ENCODE measurements at regions not wholly inside any gene's neighbourhood (a gene's known extent, or its start where the extent isn't known, plus 50 kb on each side); places are given as distances from the start of the nearest gene placed in this dataset.

GRCh38 chr13:22979952-22980351 is 200.8 kb upstream of the SGCG start:
- 50% methylated on average over 1 of the region's 3 CpGs; no CpG with 5 or more reads in 1 of the 2 donors for WGBS, 2 donors (ENCODE audit: low coverage in 1 of 2)
- H3K4me1 ChIP-seq = no peaks in the 10 kb centered on the region
- H3K9me3 ChIP-seq = peaks cover 0 to 22% (median 0%) of the 10 kb centered on the region in 3 donors
- H3K27me3 ChIP-seq = no peaks in the 10 kb centered on the region
- H3K36me3 ChIP-seq = no peaks in the 10 kb centered on the region
- TF ChIP-seq EP300 (IDR thresholded peaks at IDR 0.05) (no peak), POLR2A (IDR thresholded peaks at IDR 0.05) (no peak), CTCF (IDR thresholded peaks at IDR 0.05) (no peak), POLR2AphosphoS5 (IDR thresholded peaks at IDR 0.05) (no peak)
- no peak overlapping the region for H3K27ac ChIP-seq
- ATAC-seq = no peak
- no peak overlapping the region for H3K4me3 ChIP-seq

DNA sequence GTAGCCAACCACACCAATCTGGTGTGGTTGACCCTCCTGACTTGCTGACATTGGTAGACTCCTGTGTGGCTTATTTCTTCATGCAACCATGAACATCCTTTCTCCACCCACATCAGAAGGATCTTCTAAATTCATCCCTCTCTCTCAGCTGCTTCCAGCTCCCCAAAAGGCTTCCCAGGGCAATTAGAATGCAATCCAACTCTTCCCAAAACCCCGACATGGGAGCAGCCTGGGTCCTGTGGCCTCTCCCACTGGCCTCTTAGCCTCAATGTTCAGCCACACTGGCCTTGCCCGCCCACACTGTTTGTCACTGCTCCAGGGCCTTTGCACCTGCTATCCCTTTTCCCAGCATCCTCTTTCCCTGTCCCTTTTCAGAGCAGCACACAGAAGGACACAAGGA is 199.8 kb upstream of the SGCG start:
- Histone ChIP-seq H3K27ac (no peak overlapping the region), H3K4me1 (no peaks in the 10 kb centered on the region), H3K9me3 (peaks cover 0 to 24% (median 0%) of the 10 kb centered on the region in 3 donors), H3K27me3 (no peaks in the 10 kb centered on the region), H3K36me3 (no peaks in the 10 kb centered on the region), H3K4me3 (no peak overlapping the region)
- TF ChIP-seq POLR2AphosphoS5 (IDR thresholded peaks at IDR 0.05) (no peak), EP300 (IDR thresholded peaks at IDR 0.05) (no peak), POLR2A (IDR thresholded peaks at IDR 0.05) (no peak), CTCF (IDR thresholded peaks at IDR 0.05) (no peak)
- ATAC-seq = no peak
- WGBS, 2 donors (ENCODE audit: low coverage in 1 of 2) = 75 to 85% methylated on average over 1 to 2 of the region's 2 CpGs

GRCh38 chr13:22993148-22993547 is 187.6 kb upstream of the SGCG start:
- TF ChIP-seq POLR2A (IDR thresholded peaks at IDR 0.05) = no peak
- TF ChIP-seq POLR2AphosphoS5 (IDR thresholded peaks at IDR 0.05) = no peak
- TF ChIP-seq EP300 (IDR thresholded peaks at IDR 0.05) = no peak
- TF ChIP-seq CTCF (IDR thresholded peaks at IDR 0.05) = no peak
- no peak overlapping the region for H3K4me3 ChIP-seq
- no peak for ATAC-seq
- no peaks in the 10 kb centered on the region for H3K36me3 ChIP-seq
- no peaks in the 10 kb centered on the region for H3K4me1 ChIP-seq
- 21 to 31% methylated on average over 1 of the region's 1 CpG for WGBS, 2 donors (ENCODE audit: low coverage in 1 of 2)
- no peaks in the 10 kb centered on the region for H3K27me3 ChIP-seq
- H3K9me3 ChIP-seq = no peaks in the 10 kb centered on the region
- no peak overlapping the region for H3K27ac ChIP-seq

- Histone ChIP-seq H3K27me3 (no peaks in the 10 kb centered on the region), H3K4me1 (no peaks in the 10 kb centered on the region), H3K4me3 (no peak overlapping the region), H3K36me3 (no peaks in the 10 kb centered on the region), H3K27ac (no peak overlapping the region), H3K9me3 (peaks cover 0 to 11% (median 0%) of the 10 kb centered on the region in 3 donors)
- ATAC-seq = no peak
- WGBS, 2 donors (ENCODE audit: low coverage in 1 of 2) = 65 to 74% methylated on average over 2 of the region's 2 CpGs
- TF ChIP-seq POLR2A (IDR thresholded peaks at IDR 0.05) (no peak), CTCF (IDR thresholded peaks at IDR 0.05) (no peak)
Observed at GRCh38 chr13:23003446-23003845, 177.3 kb upstream of the SGCG start.

- H3K4me3 ChIP-seq = no peak overlapping the region
- no peak for ATAC-seq
- H3K27ac ChIP-seq = no peak overlapping the region
- H3K4me1 ChIP-seq = no peaks in the 10 kb centered on the region
- WGBS, 2 donors (ENCODE audit: low coverage in 1 of 2) = 22 to 28% methylated on average over 2 to 7 of the region's 7 CpGs
- no peaks in the 10 kb centered on the region for H3K9me3 ChIP-seq
- H3K36me3 ChIP-seq = no peaks in the 10 kb centered on the region
- H3K27me3 ChIP-seq = no peaks in the 10 kb centered on the region
- TF ChIP-seq CTCF (IDR thresholded peaks at IDR 0.05) (no peak), POLR2A (IDR thresholded peaks at IDR 0.05) (no peak), POLR2AphosphoS5 (IDR thresholded peaks at IDR 0.05) (no peak), EP300 (IDR thresholded peaks at IDR 0.05) (no peak)
Observed at GRCh38 chr13:23007426-23007825, 173.4 kb upstream of the SGCG start.

Measured in gastroesophageal sphincter (tissue), 4 donors.